ENCODE measurements at regions not wholly inside any gene's neighbourhood (a gene's known extent, or its start where the extent isn't known, plus 50 kb on each side); places are given as distances from the start of the nearest gene placed in this dataset.

DNA sequence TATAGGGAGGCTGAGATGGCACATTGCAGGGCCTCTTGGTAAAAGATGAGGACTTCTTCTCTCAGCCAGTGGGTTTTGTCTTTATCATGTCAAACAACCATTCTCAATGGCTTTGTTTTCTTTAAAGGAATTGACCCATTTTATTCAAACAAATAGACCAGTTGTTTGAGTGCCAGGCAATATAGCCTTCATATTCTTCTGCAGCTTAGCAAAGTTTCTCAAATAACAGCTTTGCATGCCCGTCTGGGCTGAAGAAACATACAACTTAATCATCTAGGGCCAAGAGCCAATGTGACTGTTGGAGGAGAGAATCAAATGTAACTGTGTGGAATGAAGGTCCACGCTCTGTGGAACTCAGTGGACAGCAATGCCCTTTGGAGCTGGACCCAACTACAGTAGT lies 57.4 kb upstream of the ADRA1B start:
- TF ChIP-seq, protein P1, sequence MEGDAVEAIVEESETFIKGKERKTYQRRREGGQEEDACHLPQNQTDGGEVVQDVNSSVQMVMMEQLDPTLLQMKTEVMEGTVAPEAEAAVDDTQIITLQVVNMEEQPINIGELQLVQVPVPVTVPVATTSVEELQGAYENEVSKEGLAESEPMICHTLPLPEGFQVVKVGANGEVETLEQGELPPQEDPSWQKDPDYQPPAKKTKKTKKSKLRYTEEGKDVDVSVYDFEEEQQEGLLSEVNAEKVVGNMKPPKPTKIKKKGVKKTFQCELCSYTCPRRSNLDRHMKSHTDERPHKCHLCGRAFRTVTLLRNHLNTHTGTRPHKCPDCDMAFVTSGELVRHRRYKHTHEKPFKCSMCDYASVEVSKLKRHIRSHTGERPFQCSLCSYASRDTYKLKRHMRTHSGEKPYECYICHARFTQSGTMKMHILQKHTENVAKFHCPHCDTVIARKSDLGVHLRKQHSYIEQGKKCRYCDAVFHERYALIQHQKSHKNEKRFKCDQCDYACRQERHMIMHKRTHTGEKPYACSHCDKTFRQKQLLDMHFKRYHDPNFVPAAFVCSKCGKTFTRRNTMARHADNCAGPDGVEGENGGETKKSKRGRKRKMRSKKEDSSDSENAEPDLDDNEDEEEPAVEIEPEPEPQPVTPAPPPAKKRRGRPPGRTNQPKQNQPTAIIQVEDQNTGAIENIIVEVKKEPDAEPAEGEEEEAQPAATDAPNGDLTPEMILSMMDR (IDR thresholded peaks at IDR 0.05; ENCODE audit: insufficient read depth, low read depth, low read length, missing control alignments): no peak
- no peak for DNase-seq (ENCODE audit: low read depth)
- H3K4me3 ChIP-seq (ENCODE audit: low read length): no peak overlapping the region

DNA sequence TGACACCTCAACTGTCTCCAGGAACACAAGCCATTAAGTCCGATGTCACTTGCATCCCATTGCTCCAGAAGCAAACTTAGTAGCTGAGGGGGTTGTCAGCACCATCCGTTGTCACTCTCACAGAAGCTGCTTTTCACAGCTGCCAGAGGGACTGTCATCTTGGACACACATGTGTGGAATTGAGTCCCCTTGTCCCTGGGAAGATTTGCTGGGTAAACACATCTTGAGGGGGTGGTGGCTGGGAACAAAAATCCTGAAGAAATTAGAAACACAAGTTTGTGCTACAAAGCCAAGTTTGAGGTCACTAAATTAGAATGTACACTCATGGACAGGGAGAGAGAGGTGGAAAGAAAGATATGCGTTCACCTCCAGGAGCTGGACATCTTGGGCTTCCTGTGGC lies 55.2 kb upstream of the ADRA1B start:
- TF ChIP-seq, protein P1 (IDR thresholded peaks at IDR 0.05; ENCODE audit: insufficient read depth, low read depth, low read length, missing control alignments): no peak
- no peak for DNase-seq (ENCODE audit: low read depth)
- H3K4me3 ChIP-seq (ENCODE audit: low read length): no peak overlapping the region

DNA sequence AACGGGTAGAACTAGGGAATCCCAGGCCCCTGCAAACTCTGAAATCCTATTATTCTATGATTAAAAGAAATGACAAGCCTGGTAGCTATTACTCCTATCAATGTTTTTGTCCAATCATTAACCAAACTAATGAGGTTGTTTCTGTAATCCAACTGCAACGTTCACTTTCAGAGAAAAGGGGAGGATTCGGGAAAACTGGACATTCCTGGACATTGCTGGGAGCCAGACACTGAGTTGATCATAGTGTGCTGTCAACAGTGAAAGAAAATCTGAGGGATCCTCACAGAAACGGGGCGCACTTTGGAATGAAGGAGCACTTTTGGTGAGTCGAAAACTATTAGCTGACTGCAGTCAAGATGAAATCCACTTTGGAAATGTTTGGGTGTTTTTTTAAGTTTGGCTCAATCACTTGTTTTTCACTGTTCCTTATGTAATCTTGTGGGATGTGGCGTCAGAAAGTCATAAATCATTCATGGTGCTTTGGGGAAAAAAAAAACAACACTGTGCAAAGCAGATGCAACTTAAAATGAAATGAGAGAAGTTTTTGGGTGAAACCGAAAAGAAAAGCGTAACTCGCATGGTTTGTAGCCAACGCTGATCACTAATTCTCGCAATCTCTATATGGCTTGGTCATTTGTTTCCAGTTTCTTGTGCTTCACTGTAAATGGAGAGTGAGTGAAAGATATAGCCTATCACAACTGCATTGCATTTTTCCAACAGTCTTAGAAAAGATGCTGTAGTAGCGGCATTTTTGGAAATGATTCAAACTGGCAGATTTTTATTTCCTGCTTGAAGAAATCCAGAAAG lies 51.2 kb upstream of the ADRA1B start:
- H3K4me3 ChIP-seq (ENCODE audit: low read length): no peak overlapping the region
- DNase-seq (ENCODE audit: low read depth): no peak
- TF ChIP-seq, protein P1 (IDR thresholded peaks at IDR 0.05; ENCODE audit: insufficient read depth, low read depth, low read length, missing control alignments): no peak

DNA sequence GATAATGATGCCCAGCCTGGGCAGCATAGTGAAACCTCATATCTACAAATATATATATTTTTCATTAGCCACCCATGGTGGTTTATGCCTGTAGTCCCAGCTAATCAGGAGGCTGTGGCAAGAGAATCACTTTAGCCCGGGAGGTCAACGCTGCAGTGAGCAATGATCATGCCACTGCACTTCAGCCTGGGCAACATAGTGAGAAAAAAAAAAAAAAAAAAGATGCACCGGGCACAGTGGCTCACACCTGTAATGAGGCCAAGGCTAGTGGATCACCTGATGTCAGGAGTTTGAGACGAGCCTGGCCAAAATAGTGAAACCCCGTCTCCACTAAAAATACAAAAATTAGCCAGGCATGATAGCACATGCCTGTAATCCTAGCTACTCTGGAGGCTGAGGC lies 50.2 kb upstream of the ADRA1B start:
- H3K4me3 ChIP-seq (ENCODE audit: low read length): no peak overlapping the region
- no peak for DNase-seq (ENCODE audit: low read depth)
- TF ChIP-seq, protein P1 (IDR thresholded peaks at IDR 0.05; ENCODE audit: insufficient read depth, low read depth, low read length, missing control alignments): no peak
